Astrocyte of the cerebellum (primary cell): ENCODE measurements at regions not wholly inside any gene's neighbourhood (a gene's known extent, or its start where the extent isn't known, plus 50 kb on each side); places are given as distances from the start of the nearest gene placed in this dataset.
"Not testable (repeated sequence)": the region's sequence is repeated elsewhere in the genome, so short reads cannot be mapped to it uniquely, and the experiment has no call there.

Source experiments
- DNase-seq: peaks from one replicate; pipeline ENCODE4 v3.0.0-alpha.2; 2011; ENCODE audit warnings: low read depth
- H3K4me3 ChIP-seq: 2 replicates; pipeline ENCODE4 v1.5.1; 2011; ENCODE audit warnings: mild to moderate bottlenecking, low read depth, low read length, moderate library complexity
- in situ Hi-C: cut with HindIII; loops from 2 replicates; pipeline ENCODE4 v1.10.0; 2017; ENCODE audit warnings: low sequenced_read_pairs
- TF ChIP-seq, protein P1 (sequence below): IDR thresholded peaks from 2 replicates; pipeline ENCODE4 v1.5.1; 2012; ENCODE audit warnings: low read length, low read depth, moderate library complexity, mild to moderate bottlenecking; ENCODE audit errors: missing control alignments

DNA sequence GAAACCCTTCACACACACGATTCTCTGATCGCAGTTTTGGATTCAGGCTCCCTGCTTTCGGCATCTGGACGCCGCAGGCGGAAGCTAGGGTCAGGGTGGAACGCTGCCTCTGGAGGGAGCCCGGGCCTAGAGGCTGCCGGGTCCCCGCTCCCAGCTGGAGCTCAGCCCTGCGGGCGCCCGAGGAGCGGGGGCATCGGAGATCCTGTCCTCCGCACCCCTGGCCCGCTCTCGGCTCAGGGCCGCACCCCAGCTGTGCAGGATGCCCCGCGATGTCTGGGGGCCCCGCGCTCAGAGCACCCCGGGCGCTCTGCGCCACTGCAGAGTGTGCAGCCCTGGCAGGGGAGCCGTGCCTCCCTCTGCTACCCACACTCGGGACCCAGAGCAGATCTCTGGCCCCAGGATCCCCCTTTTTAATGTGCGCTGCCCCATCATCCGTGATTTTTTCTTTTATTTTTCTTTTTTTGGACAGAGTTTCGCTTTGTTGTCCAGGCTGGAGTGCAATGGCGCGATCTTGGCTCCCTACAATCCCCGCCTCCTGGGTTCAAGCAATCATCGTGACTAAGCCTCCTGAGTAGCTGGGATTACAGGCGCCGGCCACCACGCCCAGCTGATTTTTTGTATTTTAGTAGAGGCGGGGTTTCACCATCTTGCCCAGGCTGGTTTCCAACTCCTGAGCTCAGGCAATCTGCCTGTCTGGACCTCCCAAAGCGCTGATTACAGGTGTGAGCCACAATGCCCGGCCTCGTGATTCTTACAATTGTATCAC is 54.8 kb upstream of the TUBA3E start:
- TF ChIP-seq, protein P1, sequence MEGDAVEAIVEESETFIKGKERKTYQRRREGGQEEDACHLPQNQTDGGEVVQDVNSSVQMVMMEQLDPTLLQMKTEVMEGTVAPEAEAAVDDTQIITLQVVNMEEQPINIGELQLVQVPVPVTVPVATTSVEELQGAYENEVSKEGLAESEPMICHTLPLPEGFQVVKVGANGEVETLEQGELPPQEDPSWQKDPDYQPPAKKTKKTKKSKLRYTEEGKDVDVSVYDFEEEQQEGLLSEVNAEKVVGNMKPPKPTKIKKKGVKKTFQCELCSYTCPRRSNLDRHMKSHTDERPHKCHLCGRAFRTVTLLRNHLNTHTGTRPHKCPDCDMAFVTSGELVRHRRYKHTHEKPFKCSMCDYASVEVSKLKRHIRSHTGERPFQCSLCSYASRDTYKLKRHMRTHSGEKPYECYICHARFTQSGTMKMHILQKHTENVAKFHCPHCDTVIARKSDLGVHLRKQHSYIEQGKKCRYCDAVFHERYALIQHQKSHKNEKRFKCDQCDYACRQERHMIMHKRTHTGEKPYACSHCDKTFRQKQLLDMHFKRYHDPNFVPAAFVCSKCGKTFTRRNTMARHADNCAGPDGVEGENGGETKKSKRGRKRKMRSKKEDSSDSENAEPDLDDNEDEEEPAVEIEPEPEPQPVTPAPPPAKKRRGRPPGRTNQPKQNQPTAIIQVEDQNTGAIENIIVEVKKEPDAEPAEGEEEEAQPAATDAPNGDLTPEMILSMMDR = no peak
- DNase-seq = no peak
- H3K4me3 ChIP-seq = peak overlapping the region; percentile 16
- in situ Hi-C loops = no loop called here

DNA sequence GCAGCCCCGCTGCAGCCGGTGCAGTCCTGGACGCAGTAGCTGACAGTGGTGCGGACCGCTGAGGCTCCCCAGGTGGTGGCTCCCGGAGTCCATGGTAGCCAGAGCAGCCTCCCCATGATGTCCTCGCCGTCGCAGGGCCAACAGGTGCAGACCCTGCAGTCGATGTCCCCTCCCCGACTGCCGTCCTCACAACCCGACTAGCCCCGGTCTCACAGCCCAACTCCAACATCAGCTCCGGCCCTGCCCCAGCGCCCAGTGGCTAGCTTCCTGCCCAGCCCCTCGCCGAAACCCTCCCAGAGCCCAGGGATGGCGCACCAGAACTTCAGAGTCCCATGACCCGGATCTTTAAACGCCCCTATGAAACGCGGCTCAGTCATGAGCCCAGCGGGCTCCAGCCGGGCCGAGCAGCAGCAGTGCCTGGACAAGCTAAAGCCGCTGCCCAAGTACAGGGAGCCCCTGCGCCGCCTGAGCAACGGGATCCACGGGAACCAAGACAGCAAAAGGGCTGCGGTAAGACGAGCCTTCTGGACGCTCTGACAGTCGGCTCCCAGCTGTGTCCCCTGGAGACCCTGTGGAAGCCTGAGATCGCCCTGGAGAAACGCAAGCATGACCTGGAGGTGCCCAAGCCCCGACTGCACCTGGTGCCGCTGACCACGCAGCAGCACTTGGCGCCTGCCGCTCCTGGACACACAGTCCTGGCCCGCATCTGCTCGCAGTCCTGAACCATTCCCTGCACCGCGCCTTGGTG is 53.8 kb upstream of the TUBA3E start:
- DNase-seq = no peak
- in situ Hi-C loops = no loop called here
- no peak overlapping the region for H3K4me3 ChIP-seq
- TF ChIP-seq, protein P1 = no peak

DNA sequence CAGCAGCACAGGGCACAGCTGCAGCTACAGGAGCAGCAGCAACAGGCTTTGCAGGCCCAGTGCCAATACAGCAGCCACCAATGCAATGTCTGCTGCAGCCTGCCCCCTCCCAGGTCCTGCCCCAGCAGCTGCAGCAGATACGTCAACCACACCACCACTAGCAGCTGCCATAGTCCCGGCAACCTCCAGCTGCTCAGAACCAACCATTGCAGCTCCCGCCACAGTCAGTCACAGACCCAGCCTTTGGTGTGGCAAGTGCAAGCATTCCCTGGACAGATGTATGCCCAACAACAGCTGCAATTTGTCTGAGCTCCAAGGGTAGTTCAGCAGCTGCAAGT is 53.3 kb upstream of the TUBA3E start:
- no peak for DNase-seq
- in situ Hi-C loops = no loop called here
- no peak overlapping the region for H3K4me3 ChIP-seq
- TF ChIP-seq, protein P1 = no peak

DNA sequence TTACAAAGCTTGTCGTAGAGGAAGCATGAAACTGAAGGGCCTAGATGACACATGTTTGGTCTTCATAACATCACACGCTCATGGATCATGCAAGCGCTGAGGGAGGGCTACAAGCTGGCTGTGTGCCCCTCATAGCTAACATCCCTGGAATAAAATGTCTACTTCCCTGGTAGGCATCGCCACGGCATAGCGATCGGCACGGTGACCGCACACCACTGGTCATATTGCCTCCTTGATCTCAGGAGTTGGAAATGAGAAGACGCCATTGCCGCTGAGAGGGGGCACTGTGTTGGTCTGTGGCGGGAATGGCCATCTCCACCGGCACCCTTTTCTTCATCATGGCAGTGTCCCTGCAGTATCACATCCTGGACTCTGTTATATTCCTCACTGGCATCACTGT is 50.1 kb upstream of the TUBA3E start:
- DNase-seq, in situ Hi-C loops, H3K4me3 ChIP-seq: not testable (repeated sequence)
